Thyroid gland (tissue), 4 donors: ENCODE measurements at regions not wholly inside any gene's neighbourhood (a gene's known extent, or its start where the extent isn't known, plus 50 kb on each side); places are given as distances from the start of the nearest gene placed in this dataset.

Experiments
- CTCF ChIP-seq, 6 experiments: fragments of 200-600 bp in 3 of 6; fragments of 450-650 bp in 3 of 6; sonication (generic) in 3 of 6; IDR thresholded peaks; one replicate each; pipeline ENCODE4 v1.5.1; 2016 to 2019; ENCODE audit warnings: antibody characterized with exemption in 6 of 6, mild to moderate bottlenecking in 2 of 6, inconsistent platforms in 1 of 6, moderate library complexity in 1 of 6
- POLR2A ChIP-seq, 2 donors: fragments of 450-650 bp; IDR thresholded peaks; one replicate each; pipeline ENCODE4 v1.6.1; 2017; ENCODE audit warnings: antibody characterized with exemption in 2 of 2, mild to moderate bottlenecking in 2 of 2, moderate library complexity in 1 of 2

DNA sequence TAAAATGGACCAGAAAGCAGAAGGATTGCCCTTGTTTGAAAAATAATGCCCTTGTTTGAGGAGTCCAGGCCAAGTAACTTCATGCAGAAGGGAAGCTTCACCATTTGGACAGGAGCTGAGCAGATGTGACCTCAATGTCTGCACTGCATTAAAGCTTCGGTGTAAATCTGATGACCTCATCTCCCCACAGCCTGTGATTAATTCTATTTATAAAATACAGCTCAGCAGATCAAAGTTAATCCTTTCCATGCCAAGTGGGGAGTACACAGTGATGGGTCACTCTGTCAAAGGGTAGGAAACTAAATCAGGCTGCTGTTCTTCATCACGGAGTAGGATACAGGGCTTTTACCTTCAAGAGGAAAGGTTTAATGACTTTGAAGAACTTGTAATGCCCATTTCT lies 533.7 kb downstream of the RPS29 start:
- TF ChIP-seq CTCF (IDR thresholded peaks at IDR 0.05) (no peak), POLR2A (IDR thresholded peaks at IDR 0.05) (no peak)
